ENCODE measurements at regions not wholly inside any gene's neighbourhood (a gene's known extent, or its start where the extent isn't known, plus 50 kb on each side); places are given as distances from the start of the nearest gene placed in this dataset.

GRCh38 chr1:59143133-59143487 is 153.8 kb upstream of the FGGY start:
- TF ChIP-seq POLR2AphosphoS5 (IDR thresholded peaks at IDR 0.05) (peak in 1 of 4 donors; percentile 29), POLR2A (IDR thresholded peaks at IDR 0.05) (no peak), EP300 (IDR thresholded peaks at IDR 0.05) (no peak), CTCF (IDR thresholded peaks at IDR 0.05) (no peak)

All from sigmoid colon (tissue), 4 donors.